K562 (cell line): ENCODE measurements at regions not wholly inside any gene's neighbourhood (a gene's known extent, or its start where the extent isn't known, plus 50 kb on each side); places are given as distances from the start of the nearest gene placed in this dataset.

Source experiments
- EP300 ChIP-seq: IDR thresholded peaks from 2 replicates; pipeline ENCODE4 v1.6.1; 2012; ENCODE audit warnings: low read length, improper control_type of control experiment
- NCOA2 ChIP-seq, 2 experiments: fragments of 450-650 bp; IDR thresholded peaks; 2 replicates each; pipeline ENCODE4 v1.6.1; 2018; ENCODE audit warnings: mild to moderate bottlenecking in 2 of 2, moderate library complexity in 1 of 2; ENCODE audit not compliant: partially characterized antibody in 2 of 2
- NR3C1 ChIP-seq: sonication (generic); formaldehyde crosslinking; IDR thresholded peaks from 2 replicates; pipeline ENCODE4 v1.8.1; 2022; ENCODE audit warnings: missing genetic modification reagents

DNA sequence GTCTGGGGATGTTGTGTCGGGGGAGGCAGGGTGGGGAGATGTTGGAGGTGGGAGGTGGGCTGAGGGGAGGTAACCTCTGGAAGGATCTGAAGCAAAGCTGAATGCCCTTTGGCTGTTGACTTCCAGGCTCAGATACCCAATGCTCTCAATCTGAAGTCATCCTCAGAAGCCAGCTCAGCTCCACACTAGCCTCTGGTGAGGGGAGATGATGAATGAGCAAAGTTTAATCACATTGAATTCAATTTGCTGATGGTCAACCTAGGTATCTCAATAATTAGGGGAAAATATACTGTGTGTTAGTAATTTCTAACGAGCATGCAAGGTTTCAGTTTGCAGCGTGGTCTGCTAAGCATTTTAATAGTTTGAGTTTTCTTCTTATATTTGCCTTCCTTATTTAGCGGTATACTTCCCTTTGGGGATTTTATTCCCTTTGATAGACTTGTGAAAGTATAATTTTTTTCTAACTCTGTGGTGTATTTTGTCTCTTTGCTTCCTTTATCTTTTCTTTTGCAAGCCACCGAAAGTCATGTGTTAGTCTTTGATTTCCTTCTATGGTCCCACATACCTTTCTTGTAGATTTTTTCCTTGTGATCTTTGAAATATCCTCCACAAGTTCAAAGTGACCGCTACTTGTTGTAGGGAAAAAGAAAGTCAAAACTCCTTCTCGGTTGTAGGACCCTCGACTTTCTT is 146.3 kb upstream of the LEF1 start:
- TF ChIP-seq NCOA2 (IDR thresholded peaks at IDR 0.05; ENCODE audit: partially characterized antibody in 2 of 2): no peak
- TF ChIP-seq NR3C1 (CRISPR knock-in tag): no peak
- no peak for TF ChIP-seq EP300
